Body of pancreas (tissue), 4 donors: ENCODE measurements at regions not wholly inside any gene's neighbourhood (a gene's known extent, or its start where the extent isn't known, plus 50 kb on each side); places are given as distances from the start of the nearest gene placed in this dataset.

Experiments
- CTCF ChIP-seq, 7 experiments: fragments of 450-650 bp in 4 of 7; fragments of 200-600 bp in 3 of 7; sonication (generic) in 3 of 7; IDR thresholded peaks; one replicate each; pipeline ENCODE4 v1.5.1; 2016 to 2019; ENCODE audit warnings: antibody characterized with exemption in 7 of 7
- POLR2A ChIP-seq, 3 donors: fragments of 450-650 bp; IDR thresholded peaks; one replicate each; pipeline ENCODE4 v1.6.1; 2016; ENCODE audit warnings: antibody characterized with exemption in 3 of 3, mild to moderate bottlenecking in 2 of 3

- TF ChIP-seq CTCF (IDR thresholded peaks at IDR 0.05) (no peak), POLR2A (IDR thresholded peaks at IDR 0.05) (no peak)
Observed at GRCh38 chr6:81666481-81666880, 86.0 kb downstream of the TENT5A start.
